Right ventricle myocardium inferior (tissue), 1 donor: ENCODE measurements at regions not wholly inside any gene's neighbourhood (a gene's known extent, or its start where the extent isn't known, plus 50 kb on each side); places are given as distances from the start of the nearest gene placed in this dataset.
"Not testable (repeated sequence)": the region's sequence is repeated elsewhere in the genome, so short reads cannot be mapped to it uniquely, and the experiment has no call there.

Source experiments
- ATAC-seq: fragments of 200-7000 bp; cut with Tn5 transposase; one replicate; pipeline ENCODE4 v1.9.1; 2020; ENCODE audit warnings: mild to moderate bottlenecking, moderate library complexity
- DNase-seq: peaks from one replicate; pipeline ENCODE4 v3.0.0; 2021; ENCODE audit errors: missing footprints
- intact Hi-C: fragments of 100-400 bp; cut with DNase I; formaldehyde crosslinking; loops from one replicate; pipeline ENCODE4 v1.11.0; 2022
- donor health status: DM: no; HTN: yes; CAD: no; lungs with severe emphysema.

DNA sequence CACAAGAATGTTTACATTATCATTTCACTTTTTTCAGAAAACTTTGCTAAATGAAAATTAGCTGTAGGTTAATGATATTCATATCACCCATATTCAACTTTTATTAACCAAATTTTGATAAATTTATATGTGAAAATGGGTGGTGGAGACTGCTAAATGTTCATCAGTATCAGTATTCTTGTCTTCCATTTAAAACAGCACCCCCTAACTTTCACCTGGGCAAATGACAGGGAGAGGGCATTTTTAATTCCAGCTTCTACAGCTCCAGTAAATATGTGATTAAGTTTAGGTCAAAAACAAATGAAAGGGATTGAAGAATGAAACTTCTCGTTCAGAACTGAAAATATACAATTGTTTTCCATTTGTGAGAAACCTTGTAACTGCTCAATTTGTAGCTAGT is 722.2 kb downstream of the KCNT2 start:
- intact Hi-C loops, result no loop called here
- no peak for DNase-seq
- ATAC-seq, result no peak

GRCh38 chr1:195878478-195878877 is 729.8 kb downstream of the KCNT2 start:
- ATAC-seq, result no peak
- DNase-seq, result no peak
- intact Hi-C loops, result no loop called here

DNA sequence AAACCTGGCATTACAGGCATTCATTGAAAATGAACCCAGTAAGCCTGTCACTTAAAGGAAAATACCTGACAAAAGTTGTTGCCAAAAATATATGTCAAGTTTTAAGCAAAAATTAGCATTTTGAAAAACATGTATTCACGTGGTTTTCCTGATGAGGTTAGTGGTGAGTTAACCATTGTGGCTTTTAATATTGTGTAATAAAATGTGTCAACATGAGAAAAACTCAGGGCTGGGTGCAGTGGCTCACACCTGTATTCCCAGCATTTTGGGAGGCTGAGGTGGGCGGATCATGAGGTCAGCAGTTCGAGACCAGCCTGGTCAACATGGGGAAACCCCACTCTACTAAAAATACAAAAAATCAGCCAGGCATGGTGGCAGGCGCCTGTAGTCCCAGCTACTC is 731.4 kb downstream of the KCNT2 start:
- intact Hi-C loops, result no loop called here
- ATAC-seq, result no peak

DNA sequence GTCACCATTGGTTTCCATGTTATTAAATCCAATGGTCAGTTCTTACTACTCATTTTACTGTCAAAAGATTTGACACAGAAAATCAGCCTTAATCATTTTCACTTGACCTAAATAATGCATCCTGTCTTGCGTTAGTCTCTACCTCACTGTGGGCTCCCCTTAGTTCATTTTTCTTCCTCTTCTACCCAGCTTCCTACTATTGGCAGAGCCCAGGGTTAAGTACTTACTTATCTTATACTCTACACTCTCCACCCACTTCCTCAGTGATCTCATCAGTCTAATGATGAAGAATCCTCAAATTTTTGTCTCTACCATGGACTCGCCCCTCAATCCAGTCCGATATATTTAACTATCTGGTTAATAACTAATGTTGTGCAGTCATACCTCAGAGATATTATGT is 735.9 kb downstream of the KCNT2 start:
- intact Hi-C loops, result no loop called here
- no peak for ATAC-seq
- DNase-seq, result no peak

More for the DNA sequence above, 731.4 kb downstream of the KCNT2 start:
- no peak for DNase-seq

DNA sequence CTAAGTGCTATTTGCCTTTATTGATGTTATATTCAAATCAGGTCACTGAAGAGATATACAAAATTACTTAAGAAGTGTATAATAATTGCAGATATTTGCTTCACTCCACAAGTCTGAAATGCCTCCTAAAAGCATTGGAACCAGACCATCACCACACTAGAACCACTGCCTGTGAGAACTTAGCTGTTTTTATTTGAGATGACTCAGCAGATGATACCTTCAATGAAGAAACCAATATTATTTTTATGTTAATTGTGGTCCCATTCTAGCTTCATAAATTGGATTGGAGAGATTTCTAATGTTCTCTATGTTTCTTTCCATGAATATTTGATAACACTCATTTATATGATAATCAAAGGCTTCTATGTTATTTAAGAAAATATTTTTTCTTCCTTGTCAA is 740.6 kb downstream of the KCNT2 start:
- DNase-seq (no peak), ATAC-seq (no peak)
- intact Hi-C loops, result no loop called here

DNA sequence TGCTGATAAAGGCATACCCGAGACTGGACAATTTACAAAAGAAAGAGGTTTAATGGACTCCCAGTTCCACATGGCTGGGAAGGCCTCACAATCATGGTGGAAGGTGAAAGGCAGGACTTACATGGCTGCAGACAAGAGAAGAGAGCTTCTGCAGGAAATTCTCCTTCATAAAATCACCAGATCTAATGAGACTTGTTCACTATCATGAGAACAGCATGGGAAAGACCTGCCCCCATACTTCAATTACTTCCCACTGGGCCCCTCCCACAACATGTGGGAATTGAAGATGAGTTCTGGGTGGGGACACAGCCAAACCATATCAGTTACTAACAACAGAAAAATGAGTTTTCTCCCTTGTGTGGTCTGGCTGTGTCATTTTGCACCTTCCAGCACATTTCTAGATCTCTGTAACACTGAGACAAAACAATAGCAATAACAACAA is 741.4 kb downstream of the KCNT2 start:
- no peak for ATAC-seq
- no peak for DNase-seq
- intact Hi-C loops, result no loop called here

DNA sequence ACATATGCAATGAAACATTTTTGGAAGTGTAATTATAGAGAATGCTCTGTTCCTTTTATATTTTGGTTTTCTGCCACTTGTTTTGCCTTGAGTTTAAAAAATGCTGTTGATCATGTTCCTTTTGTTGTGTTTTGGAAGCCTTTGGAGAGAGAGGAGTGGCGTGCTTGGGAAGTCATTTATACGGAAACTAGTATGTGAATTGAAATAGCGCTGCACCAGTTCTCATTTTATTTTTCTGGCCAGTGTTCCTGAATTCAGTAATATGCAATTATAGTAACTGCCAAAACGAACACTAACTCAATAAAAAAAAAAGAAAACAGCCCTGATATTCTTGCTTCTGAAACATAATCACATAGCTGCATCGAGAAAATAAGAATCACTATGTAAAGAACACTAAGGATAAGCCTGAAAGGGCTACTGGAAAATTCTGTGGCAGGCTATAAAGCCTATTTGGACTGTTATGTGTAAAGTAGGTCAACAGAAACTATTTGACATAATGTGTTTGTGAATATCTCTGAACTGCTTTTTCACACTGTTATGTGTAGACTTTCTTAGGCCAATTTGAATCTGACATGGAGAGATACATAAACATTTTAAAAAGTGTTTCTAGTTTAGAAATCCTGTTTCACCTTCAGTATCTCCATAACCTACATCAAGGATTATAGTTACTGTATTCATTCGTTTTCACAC is 742.0 kb downstream of the KCNT2 start:
- DNase-seq (no peak), ATAC-seq (no peak)
- intact Hi-C loops, result no loop called here

- intact Hi-C loops, result no loop called here
- DNase-seq (no peak), ATAC-seq (no peak)
These were observed 756.4 kb downstream of the KCNT2 start for GRCh38 chr1:195851804-195852203.

DNA sequence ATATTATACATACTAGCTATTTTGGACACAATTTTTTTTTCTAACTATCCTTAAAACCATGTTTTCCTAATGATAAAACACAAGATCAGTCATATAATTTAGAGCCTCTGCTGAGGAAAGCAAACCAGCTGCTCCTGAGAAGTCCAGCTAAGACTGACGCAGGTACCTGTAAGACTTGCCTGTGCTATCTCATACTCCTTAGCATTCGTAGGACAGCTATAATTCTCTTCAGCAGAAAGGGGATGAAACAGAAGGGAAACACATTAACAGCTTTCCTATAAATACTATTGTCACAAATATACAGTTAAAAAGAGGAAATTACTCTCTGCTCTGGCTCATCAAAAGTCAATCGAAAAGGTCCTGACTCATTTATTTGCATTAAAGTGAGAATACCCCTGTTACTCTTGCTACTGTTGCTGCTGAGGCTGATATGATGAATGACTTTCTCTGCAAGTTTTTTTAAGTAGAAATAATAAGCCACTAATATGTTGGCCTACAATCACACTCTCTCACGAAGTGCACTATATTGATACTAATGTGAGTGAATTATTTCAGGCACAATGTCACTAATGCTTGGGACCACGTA is 757.1 kb downstream of the KCNT2 start:
- DNase-seq, result no peak
- no peak for ATAC-seq
- intact Hi-C loops, result no loop called here

DNA sequence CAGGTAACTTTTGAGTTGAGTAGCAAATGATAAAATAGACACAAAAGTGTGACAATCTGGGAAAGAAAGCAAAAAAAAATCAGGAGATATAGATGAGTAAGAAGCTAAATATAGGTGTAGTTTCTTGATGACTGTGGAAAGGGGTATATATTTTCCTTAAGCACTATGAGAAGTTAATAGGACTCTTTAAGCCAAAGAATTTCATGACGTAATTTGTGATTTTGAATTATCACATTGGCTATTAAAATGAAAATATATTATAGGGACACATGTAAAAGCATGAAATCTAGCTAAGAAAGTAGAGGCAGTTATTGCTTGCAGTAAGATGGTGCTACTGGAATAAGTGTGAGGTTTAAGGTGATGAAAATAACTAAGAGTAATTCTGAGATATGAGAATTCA is 759.1 kb downstream of the KCNT2 start:
- intact Hi-C loops, result no loop called here
- DNase-seq, result no peak
- ATAC-seq, result no peak

DNA sequence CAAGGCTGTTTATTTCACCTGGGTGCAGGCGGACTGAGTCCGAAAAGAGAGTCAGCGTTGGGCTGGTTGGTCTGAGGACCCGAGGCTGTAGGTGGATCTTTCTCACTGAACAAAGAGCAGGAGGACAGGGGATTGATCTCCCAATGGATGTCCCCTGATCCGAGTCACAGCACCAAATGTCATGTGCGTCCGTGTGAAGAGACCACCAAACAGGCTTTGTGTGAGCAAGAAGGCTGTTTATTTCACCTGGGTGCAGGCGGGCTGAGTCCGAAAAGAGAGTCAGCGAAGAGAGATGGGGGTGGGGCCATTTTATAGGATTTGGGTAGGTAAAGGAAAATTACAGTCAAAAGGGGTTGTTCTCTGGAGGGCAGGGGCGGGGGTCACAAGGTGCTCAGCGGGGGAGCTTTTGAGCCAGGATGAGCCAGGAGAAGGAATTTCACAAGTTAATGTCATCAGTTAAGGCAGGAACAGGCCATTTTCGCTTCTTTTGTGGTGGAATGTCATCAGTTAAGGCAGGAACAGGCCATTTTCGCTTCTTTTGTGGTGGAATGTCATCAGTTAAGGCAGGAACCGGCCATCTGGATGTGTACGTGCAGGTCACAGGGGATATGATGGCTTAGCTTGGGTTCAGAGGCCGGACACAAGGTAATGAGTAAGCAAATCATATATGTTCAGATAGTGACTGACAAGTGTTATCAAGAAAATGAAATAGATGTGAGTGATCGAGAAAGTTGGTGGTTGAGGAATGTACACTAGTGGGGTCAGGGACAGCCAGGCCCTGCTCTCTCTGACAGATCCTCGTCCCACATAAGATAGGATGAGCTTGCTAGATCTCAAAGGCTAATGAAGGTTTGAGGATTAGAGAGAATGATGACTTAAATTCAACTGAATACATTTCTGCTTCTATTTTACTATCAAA is 760.0 kb downstream of the KCNT2 start:
- intact Hi-C loops, ATAC-seq: not testable (repeated sequence)
- peak; percentile 20 for DNase-seq

DNA sequence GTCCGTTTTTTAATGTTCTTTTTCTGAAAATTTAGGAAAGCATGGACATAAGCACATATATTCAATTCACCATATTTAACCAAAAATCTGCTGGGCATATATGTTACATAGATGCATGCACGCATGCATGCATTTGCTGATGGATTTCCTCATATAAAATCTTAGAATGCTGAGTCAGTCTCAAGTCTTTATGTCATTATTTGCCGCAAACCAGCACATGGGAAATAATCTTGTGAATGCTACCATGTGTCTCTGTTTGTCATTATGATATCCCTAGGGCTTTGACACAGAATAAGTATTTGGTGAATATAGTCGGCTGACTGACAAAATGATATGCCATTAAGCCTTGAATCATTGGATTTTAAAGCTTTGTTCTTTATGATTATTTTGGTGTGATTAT is 776.5 kb downstream of the KCNT2 start:
- ATAC-seq, result no peak
- intact Hi-C loops, result no loop called here
- no peak for DNase-seq

DNA sequence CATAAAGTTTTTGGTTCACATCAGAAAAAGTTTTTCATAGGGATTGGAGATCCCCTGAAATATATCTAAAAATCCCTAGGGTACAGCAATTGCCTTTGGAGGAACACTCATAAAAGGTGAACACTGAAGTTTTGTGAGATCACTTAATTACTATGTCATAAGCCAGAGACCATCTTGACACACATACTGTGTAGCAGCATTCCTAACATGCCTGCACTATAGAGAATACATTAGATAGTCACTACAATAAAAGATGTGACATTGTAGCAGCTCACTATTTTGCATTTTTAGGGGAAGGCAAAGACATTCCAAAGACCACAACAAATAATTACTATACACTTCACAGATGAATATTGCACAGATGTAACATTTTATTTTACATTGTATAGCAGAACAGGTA is 779.9 kb downstream of the KCNT2 start:
- ATAC-seq (no peak), DNase-seq (no peak)
- intact Hi-C loops, result no loop called here

DNA sequence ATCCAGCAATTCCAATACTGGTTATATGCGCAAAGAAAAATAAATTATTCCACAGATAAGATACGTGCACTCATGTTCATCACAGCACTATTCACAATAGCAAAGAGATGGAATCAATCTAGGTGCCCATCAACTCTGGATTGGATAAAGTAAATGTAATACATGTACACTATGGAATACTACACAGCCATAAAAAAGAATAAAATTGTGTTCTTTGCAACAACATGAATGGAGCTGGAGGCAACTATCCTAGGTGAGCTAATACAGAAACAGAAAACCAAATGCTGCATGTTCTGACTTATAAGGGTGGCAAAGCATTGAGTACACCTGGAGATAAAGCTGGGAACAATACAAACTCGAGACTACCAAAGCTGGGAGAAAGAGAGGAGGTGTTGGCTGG is 787.3 kb downstream of the KCNT2 start:
- DNase-seq (no peak), ATAC-seq (no peak)
- intact Hi-C loops, result no loop called here

DNA sequence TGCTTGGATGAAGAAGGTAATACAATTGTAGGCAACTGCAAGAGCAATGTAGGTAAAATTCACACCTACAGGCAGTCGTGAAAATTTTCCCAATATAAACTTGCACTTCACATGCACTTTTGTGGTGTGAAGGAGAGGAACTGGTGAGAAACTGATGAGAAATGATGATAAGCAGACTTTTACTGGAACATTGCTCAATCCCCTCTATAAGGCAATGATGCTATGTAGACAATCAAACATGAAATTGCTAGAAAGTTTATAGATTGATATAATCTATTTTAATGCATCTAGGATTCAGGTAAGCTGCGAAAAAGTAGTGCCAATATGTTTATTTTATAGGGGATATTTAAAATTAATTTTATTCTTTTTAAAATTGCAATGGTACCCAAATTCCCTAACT is 802.2 kb downstream of the KCNT2 start:
- intact Hi-C loops, result no loop called here

DNA sequence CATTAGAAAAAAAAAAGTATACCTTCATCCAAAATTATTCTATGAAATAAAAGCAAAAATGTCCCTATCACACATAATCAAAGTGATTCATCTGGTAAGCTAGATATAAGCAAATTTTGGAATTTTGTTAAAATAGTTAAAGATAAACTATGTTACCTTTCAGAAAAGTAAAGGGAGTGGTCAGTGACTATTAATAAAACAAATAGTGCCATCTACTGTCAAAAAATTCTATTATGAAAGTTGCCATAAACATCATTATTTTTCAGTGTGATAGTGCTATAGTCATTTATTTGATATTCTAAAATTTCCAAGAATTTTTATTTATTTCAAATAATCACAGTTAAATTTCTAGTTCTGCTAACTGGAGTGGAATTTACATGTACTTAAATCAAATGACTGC is 803.7 kb downstream of the KCNT2 start:
- intact Hi-C loops, result no loop called here
- ATAC-seq (no peak), DNase-seq (no peak)

More for the DNA sequence above, 802.2 kb downstream of the KCNT2 start:
- no peak for ATAC-seq
- DNase-seq, result no peak

GRCh38 chr1:195799016-195799415 is 809.2 kb downstream of the KCNT2 start:
- intact Hi-C loops, result no loop called here
- no peak for ATAC-seq

GRCh38 chr1:195794225-195794624 is 814.0 kb downstream of the KCNT2 start:
- ATAC-seq, result no peak
- intact Hi-C loops, result no loop called here
- no peak for DNase-seq

More at GRCh38 chr1:195799016-195799415, 809.2 kb downstream of the KCNT2 start:
- no peak for DNase-seq

- ATAC-seq, result no peak
- no peak for DNase-seq
- intact Hi-C loops, result no loop called here
These were observed 816.4 kb downstream of the KCNT2 start for GRCh38 chr1:195791796-195792195.
